Body of pancreas (tissue), 4 donors: ENCODE measurements at regions not wholly inside any gene's neighbourhood (a gene's known extent, or its start where the extent isn't known, plus 50 kb on each side); places are given as distances from the start of the nearest gene placed in this dataset.
A peak's percentile ranks its signal among the peaks of the same experiment; 100 is the strongest.

Experiments used
- ATAC-seq: fragments of 150-250 bp; one replicate; pipeline ENCODE4 v1.9.1; 2016
- DNase-seq, 4 donors: peaks; one replicate each; pipeline ENCODE4 v3.0.0-alpha.2; 2019
- H3K27ac ChIP-seq, 4 donors: fragments of 200-600 bp; sonication (generic); 1 replicate in 3 of 4; 2 replicates in 1 of 4; pipeline versions ENCODE4 v1.5.1 to v1.6.1; 2016 to 2019; ENCODE audit warnings: mild to moderate bottlenecking in 1 of 4, mixed read lengths in 1 of 4, moderate library complexity in 1 of 4
- H3K27me3 ChIP-seq, 2 donors: fragments of 200-600 bp; sonication (generic); one replicate each; pipeline ENCODE4 v1.6.0; 2016; ENCODE audit warnings: mild to moderate bottlenecking in 1 of 2
- H3K36me3 ChIP-seq, 2 donors: fragments of 200-600 bp; sonication (generic); replicated peaks in 1 of 2; 2 replicates each; pipeline ENCODE4 v1.5.1; 2016; ENCODE audit warnings: low read depth in 2 of 2; ENCODE audit not compliant: insufficient read depth in 1 of 2
- H3K4me1 ChIP-seq: fragments of 200-600 bp; sonication (generic); one replicate; pipeline ENCODE4 v1.6.0; 2016
- H3K4me3 ChIP-seq, 2 donors: fragments of 200-600 bp; sonication (generic); 1 replicate in 1 of 2; 2 replicates in 1 of 2; pipeline ENCODE4 v1.5.1; 2016 to 2019
- H3K9me3 ChIP-seq, 3 donors: fragments of 200-600 bp; sonication (generic); 1 replicate in 2 of 3; 2 replicates in 1 of 3; pipeline ENCODE4 v1.5.1; 2016
- CTCF ChIP-seq, 7 experiments: fragments of 450-650 bp in 4 of 7; fragments of 200-600 bp in 3 of 7; sonication (generic) in 3 of 7; IDR thresholded peaks; one replicate each; pipeline ENCODE4 v1.5.1; 2016 to 2019; ENCODE audit warnings: antibody characterized with exemption in 7 of 7
- POLR2A ChIP-seq, 3 donors: fragments of 450-650 bp; IDR thresholded peaks; one replicate each; pipeline ENCODE4 v1.6.1; 2016; ENCODE audit warnings: antibody characterized with exemption in 3 of 3, mild to moderate bottlenecking in 2 of 3
- WGBS, 2 donors: methylation state at CpG; one replicate each; pipeline ENCODE4 v1.1.5; 2017; 5-methylcytosine and 5-hydroxymethylcytosine counted together
- intact Hi-C: fragments of 100-400 bp; cut with DNase I; formaldehyde crosslinking; loops from one replicate; pipeline ENCODE4 v1.15.1; 2023

GRCh38 chr20:50392138-50392866, 117.9 kb upstream of the PTPN1 start:
- Histone ChIP-seq H3K4me1 (peaks cover 55% of the 10 kb centered on the region), H3K4me3 (no peak overlapping the region), H3K9me3 (no peaks in the 10 kb centered on the region), H3K36me3 (no peaks in the 10 kb centered on the region), H3K27ac (no peak overlapping the region), H3K27me3 (no peaks in the 10 kb centered on the region)
- WGBS, 2 donors, result 77 to 88% methylated on average over 9 of the region's 9 CpGs
- no peak for DNase-seq
- TF ChIP-seq CTCF (IDR thresholded peaks at IDR 0.05) (no peak), POLR2A (IDR thresholded peaks at IDR 0.05) (no peak)
- no peak for ATAC-seq
- intact Hi-C loops, result no loop called here

- no peak overlapping the region for H3K4me3 ChIP-seq
- H3K4me1 ChIP-seq, result peaks cover 46% of the 10 kb centered on the region
- intact Hi-C loops, result no loop called here
- no peak for TF ChIP-seq POLR2A (IDR thresholded peaks at IDR 0.05)
- TF ChIP-seq CTCF (IDR thresholded peaks at IDR 0.05), result no peak
- DNase-seq (no peak), ATAC-seq (no peak)
- 77 to 91% methylated on average over 5 to 6 of the region's 6 CpGs for WGBS, 2 donors
- no peaks in the 10 kb centered on the region for H3K9me3 ChIP-seq
- no peak overlapping the region for H3K27ac ChIP-seq
- no peaks in the 10 kb centered on the region for H3K27me3 ChIP-seq
- H3K36me3 ChIP-seq, result no peaks in the 10 kb centered on the region
Measured at GRCh38 chr20:50393242-50393641, 116.9 kb upstream of the PTPN1 start.

GRCh38 chr20:50393990-50394561, 116.1 kb upstream of the PTPN1 start:
- Histone ChIP-seq H3K9me3 (no peaks in the 10 kb centered on the region), H3K27me3 (no peaks in the 10 kb centered on the region), H3K27ac (no peak overlapping the region), H3K4me1 (peaks cover 45% of the 10 kb centered on the region), H3K4me3 (no peak overlapping the region), H3K36me3 (no peaks in the 10 kb centered on the region)
- intact Hi-C loops, result no loop called here
- ATAC-seq, result no peak
- 86 to 88% methylated on average over 22 to 24 of the region's 24 CpGs for WGBS, 2 donors
- TF ChIP-seq CTCF (IDR thresholded peaks at IDR 0.05) (no peak), POLR2A (IDR thresholded peaks at IDR 0.05) (no peak)
- no peak for DNase-seq

- Histone ChIP-seq H3K4me1 (peaks cover 45% of the 10 kb centered on the region), H3K36me3 (no peaks in the 10 kb centered on the region), H3K4me3 (no peak overlapping the region), H3K27ac (peak overlapping the region in 3 of 4 donors; percentile 57 to 70 (median 64)), H3K9me3 (no peaks in the 10 kb centered on the region), H3K27me3 (no peaks in the 10 kb centered on the region)
- no peak for TF ChIP-seq CTCF (IDR thresholded peaks at IDR 0.05)
- no peak for TF ChIP-seq POLR2A (IDR thresholded peaks at IDR 0.05)
- no peak for ATAC-seq
- intact Hi-C loops, result no loop called here
- DNase-seq, result no peak
- 69 to 93% methylated on average over 9 to 11 of the region's 11 CpGs for WGBS, 2 donors
Measured at GRCh38 chr20:50394569-50394968, 115.6 kb upstream of the PTPN1 start.
